Ecto neural progenitor cell (in vitro differentiated cells): ENCODE measurements at regions not wholly inside any gene's neighbourhood (a gene's known extent, or its start where the extent isn't known, plus 50 kb on each side); places are given as distances from the start of the nearest gene placed in this dataset.
"Not testable (repeated sequence)": the region's sequence is repeated elsewhere in the genome, so short reads cannot be mapped to it uniquely, and the experiment has no call there.

Experiments
- DNase-seq: peaks from one replicate; pipeline ENCODE4 v3.0.0-alpha.2; 2018; ENCODE audit warnings: low spot score

DNA sequence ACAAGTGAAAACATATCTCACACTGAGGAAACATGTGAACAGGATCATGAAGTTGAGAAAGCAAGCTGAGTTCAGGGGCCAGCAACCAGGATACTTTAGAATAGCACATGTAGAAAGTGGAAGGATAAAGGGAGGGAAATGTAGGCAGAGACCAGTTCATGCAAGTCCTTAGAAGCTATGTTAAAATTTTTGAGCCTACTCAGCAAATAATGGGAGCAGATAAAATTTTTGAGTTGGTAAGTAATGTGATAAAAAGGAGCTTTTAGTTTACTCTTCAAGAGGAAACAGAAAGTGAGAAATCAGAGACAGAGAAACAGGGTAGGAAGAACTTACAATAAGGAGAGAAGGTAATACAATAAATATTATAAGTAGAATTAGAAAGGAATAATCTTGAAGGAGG is 105.6 kb upstream of the ZBTB20 start:
- DNase-seq = no peak

DNA sequence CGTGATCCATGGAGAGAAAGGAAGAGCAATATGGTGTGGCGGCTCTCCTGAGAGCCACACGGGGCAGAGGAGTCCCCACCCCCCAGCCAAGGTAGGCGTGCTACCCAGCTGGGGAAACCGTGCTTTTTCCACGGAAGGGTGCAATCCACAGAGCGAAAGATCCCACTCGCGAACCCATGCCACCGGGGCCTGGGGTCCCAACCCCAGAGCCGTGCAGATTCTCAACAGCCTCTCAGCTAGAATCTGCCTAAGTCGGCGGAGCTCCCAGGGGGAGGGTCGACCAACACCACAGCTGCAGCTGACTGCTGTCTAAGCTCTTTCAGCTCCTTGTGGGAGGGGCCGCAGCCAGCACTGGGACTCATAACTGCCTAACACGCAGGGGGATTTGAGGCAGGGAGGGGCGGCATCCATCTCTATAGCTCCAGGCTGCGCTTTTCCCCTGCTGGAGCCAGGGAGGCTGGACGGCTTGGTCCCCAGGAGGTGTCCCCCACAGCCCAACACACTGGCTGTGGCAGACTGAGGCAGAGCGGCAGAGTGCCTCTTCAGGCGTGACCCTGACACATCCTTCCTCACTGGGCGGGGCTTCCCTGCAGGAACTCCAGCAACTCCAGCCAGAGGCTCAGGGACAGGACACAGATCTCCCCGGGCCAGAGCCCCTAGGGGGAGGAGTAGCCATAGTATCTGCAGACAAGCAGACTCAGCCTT is 107.6 kb upstream of the ZBTB20 start:
- peak; percentile 60 for DNase-seq

DNA sequence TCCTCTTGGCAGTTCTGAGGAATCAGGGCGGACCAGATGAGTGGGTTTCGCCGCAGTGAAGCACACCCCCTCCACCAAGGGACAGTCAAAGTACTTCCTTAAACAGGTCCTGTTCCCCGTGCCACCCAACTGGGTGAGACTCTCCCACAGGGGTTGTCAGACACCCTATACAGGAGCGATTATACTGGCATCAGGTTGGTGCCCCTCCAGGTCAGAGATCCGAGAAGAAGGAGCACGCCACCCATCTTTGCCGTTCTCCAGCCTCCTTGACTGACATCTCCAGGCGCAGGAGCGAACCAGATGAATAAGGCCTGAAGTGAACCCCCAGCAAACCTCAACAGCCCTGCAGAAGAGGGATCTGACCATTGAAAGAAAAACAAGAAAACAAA is 108.1 kb upstream of the ZBTB20 start:
- DNase-seq = no peak

DNA sequence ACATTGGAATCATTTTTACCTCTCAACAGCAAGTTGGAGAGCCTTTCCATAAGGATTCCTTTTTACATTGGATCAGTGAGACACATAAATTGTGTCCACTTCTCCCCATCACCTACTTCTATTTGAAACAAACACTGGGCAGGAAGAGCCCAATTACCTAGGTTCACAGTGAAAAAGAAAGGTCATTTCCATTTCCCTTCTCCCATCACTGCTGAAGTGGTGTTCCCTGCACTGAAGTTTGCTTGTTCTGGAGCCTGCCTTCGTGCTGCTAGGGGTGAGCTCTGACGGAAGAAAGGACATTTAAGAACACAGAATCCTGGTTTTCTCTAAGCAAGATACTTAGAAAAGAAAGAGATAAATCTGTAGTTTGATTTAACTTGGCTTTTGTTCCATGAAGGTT is 123.8 kb upstream of the ZBTB20 start:
- DNase-seq = no peak

DNA sequence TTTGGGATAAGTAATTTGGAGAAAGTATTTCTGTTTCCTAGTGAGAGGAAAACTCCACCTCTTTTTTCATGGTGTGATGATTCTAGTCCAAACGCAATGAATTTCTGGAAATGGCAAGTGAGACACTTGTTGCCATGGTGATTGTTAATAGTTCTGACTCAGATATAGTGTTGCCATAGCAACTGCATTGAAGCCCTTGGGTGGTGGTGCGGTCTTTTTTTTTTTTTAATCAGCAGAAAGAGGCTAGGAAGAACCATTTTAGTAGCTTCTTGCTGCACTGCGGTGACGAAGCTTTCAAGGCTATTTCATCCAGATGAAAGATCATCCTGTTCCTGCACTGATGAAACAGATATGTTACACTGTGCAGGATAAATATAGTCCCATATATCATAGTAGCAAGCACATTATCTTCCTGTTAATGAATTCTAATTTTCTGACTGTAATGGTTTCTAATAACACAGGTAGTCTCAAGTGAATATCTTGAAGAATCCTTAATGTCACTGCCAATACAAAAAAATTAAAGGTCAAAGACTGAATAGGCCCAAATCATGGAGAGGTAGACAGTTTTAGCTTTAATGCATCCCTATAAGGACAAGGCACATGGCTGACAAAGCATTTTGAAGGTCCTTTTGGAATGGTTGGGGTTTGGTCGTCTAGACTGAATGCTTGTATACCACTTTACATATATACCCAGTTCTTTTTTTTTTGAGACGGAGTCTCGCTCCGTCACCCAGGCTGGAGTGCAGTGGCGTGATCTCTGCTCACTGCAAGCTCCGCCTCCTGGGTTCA is 125.1 kb upstream of the ZBTB20 start:
- DNase-seq = no peak

DNA sequence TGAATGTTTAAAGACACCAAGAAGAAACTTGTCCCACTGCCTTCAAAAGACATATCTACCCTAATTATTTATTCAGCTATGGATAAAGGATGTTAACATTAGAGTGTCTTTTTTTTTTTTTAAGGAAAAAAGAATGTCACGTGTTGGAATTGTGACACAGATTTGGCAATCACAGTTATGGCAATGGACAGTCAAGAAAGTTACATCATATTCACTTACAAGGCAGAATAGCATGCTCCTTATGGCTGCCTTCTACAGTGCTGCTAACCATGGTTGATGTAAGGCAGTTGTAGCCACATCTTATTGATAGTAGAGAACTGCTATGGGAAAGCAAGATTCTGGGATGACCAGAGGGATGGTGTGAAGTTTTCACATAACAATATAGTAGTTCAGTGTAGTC is 128.8 kb upstream of the ZBTB20 start:
- no peak for DNase-seq

DNA sequence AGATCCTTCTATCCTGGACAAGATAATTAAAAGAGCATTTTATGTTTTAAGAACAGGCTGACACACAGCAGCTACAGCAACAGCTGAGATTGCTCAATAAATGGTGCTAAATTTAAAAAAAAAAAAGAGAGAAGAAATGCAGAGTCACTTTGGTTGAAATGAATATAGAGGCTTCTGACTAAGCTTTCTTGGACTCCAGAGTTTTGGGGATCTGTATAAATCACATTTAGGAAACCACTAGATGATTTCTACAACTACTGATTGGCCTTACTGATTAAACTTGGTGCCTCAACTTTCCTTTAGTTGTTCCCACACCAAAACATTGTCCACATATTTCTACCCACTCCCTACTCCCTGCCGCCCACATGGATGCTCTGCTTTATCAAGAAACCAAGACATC is 132.9 kb upstream of the ZBTB20 start:
- DNase-seq = no peak

DNA sequence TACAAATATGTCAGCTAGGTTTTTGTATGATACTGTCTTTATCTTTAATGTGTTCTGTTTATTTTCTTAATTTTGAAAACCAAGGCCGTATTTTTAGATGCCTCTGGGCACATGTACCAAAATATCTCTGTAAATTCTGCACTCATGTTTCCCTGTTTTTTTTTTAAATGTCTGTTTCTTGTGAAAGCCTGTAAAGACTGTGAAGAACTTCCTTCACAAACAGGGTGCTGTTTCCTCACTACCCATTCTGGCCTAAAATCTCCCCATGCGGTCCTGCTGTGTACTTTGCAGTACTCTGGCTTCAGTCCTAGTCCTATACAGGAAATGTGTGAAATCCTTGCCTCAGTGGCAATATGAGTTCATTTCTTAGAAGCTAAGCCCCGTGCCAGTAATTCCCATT is 133.4 kb upstream of the ZBTB20 start:
- DNase-seq = no peak

DNA sequence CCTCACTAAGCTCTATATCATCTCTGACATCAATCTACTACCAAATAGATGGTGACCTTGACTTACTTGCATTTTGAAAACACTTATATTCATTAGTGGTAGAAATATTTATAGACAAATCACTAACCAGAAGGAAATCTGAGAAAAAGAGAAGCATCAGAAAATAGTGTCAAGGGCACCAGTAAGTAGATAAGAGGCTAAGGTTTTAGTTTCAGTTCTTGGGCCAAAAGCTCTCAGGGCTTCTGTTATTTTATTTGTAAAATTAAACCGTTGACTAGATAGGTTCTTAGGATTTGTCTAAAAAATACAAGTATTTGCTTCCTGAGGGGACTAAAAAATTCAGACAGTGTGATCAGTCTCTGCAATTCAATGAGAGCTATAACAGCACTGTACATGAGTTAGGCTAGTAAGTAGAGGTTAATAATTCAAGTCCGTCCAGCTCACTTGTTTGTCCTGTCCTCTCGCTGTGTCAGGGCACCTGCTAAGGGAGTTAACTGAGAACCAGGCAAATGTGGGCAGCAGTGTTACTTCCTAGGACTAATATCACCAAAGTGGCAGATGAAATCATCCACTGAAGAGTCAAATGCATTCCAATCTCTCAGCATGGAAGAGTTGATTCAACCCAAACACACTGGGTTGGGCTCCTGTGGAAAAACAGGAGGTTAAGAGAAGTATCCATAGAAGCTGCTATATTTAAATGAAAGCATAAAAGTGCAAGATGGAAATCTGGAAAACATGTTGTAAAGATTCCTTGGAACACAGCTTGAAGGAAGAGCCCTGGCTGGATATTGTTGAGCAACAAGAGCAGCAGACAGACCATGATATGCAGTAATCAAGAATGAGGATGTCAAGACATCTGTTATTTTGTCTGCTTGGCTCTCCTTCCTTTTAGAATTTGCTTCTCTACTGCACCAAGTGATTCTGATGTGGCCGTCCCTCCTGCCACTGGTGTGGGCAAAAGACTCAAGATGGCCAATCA is 134.9 kb upstream of the ZBTB20 start:
- no peak for DNase-seq

DNA sequence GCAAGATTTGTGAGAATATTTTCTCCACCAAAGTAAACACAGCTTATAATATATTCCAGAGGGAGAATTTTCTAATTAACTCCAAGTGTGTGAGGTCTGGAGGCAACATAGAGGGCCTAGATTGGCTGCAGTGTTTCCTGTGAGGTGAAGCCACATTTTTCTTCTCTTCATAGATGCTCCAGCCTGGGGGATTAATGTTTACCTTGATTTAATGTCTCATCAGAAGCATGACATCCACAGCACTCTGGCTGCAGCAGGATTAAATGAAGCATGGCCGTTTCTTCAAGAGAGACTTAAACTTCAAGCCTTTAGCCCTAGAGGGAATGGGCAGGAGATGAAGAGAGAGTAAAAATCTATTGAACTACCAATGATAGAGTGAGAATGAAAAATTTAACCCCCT is 137.9 kb upstream of the ZBTB20 start:
- no peak for DNase-seq

DNA sequence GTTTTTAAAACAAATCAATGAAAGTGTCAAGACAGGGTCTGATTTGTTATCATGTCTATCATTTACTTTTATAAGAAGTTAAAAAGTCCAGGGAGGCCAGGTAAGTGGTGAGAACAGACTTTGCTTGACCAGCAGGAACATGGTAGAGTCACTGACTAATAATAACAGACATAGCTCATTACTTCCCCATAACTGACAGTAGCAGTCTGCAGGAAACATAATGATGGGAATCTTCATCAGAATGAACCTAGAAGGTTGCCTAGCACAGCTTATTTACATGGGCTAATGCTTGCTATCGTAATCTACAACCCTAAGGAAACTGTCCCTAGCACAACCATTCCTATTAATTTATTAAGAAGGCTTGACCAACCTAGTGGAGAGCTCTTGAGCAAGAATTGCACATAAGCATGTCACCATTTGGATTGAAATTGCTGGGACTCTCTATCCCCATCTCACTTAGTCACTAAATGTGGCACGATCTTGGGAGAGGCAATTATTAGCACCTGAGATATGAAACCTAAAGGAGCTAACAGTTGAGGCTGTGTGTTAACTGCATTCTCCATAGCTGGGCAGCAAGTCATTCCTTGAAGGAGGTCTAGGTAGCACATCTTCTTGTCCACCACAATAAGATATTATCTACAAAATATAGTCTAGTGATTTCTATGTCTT is 139.6 kb upstream of the ZBTB20 start:
- DNase-seq = no peak

DNA sequence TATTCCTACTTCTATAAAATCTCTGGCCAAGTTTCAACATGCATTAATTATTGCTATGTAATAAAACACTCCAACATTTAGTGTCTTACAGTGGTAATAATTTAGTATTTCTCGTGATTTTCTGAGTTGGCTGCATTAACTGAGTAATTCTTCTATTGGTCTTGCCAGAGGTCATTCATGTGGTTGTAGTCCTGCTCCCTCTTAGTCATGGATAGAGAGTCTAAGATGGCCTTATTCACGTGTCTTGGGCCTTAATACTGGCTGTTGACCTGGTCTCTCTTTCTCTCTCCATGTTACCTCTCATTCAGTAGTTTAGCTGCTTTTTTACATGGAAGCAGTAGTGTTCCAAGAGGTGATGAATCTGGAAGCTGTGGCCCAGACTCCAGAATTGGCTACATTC is 140.1 kb upstream of the ZBTB20 start:
- DNase-seq = no peak

DNA sequence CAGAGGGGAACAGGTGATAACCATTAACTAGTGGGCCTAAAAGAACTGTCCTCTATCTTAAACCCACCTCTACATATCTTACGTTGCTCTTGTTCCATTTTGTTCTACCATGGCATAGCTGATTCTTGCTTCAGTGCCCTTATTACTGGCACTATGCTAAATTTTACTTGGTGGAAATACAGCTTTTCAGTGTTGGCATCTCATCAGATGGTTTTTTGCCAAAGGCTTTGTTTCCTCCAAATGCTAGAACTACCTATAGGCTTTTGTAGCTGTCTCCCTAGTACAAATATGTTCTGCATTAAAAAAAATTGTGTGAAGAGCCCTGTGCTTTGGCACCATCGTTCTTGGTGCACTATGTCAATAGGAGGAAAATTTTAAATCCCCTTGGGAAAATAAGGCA is 145.0 kb upstream of the ZBTB20 start:
- no peak for DNase-seq

DNA sequence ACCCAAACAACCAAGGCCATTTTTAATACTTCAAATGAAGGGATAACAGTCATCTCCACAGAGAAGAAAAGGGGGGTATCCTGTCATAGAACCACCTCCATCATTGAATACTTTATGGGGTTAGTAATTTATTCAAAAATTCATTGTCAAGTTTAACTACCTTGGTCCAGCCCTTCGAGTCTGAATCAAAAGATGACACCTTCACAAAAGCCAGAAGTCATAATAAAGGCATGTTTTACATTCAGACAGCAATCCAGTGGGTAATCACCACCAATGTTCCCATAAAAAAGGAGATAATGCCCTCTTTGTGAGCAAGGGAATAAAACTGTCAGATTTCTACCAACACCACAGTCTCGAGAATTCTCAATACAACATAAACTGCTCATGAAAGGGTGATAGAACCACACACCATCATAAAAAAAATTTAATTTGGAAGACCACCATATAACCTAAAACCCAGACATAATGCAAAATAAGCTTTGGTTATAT is 145.6 kb upstream of the ZBTB20 start:
- DNase-seq = no peak

DNA sequence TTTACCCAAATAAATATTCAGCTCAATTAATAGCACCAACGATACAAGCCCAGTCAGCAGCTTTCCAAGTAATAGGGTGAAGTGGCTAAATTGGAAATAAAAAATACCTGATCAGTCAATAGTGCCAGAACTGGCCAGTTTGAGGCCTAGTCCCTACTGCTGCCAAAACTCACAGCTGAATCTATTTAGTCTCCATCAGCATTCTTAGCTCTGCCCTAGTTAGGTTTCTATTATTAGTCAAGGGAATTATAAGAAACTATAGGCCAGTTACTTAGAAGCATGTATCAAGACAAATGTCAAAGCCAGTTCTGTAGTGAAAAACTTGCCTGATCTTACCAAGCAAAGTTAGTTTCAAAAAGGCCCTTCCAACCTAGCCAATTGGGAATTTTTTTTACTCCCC is 146.2 kb upstream of the ZBTB20 start:
- DNase-seq = no peak

DNA sequence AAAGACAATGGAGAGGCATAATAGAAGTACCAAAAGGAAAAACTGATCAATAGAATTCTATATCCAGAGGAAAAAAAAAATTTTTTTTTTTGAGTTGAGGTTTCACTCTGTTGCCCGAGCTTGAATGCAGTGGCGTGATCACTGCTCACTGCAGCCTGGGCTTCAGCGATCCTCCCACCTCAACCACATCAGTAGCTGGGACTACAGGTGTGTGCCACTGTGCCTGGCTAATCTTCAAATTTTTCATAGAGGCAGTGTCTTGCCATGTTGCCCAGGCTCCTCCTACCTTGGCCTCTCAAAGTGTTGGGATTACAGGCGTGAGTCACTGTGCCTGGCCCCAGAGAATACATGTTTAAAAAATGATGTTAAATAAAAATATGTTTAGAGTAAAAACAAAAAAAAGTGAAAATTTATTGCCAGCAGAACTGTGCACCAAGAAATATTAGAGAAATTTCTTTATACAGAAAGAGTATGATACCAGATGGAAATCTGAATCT is 154.3 kb upstream of the ZBTB20 start:
- no peak for DNase-seq

DNA sequence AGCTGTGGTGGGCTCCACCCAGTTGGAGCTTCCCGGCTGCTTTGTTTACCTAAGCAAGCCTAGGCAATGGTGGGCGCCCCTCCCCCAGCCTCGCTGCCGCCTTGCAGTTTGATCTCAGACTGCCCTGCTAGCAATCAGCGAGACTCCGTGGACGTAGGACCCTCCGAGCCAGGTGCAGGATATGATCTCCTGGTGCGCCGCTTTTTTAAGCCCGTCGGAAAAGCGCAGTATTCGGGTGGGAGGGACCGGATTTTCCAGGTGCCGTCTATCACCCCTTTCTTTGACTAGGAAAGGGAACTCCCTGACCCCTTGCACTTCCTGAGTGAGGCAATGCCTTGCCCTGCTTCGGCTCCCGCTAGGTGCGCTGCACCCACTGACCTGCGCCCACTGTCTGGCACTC is 170.9 kb upstream of the ZBTB20 start:
- not testable (repeated sequence) for DNase-seq

DNA sequence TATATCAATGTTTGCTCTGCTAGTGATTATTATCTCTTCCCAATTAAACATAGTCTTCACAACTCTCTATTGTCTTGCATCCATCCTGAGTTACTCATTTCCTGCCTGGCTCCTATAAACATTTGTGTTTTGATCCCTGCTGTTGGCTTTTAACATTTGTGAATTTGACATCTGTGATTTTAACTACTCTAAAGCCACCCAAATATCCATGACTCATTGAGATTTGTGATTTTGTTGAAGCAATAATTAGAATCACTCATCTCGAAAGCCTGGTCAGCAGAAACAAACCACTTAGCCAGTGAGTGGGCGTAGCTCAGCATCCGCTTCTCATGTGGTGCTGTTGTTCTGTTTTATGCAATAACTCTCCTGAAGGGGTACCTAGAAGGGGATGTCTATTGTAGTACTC is 174.3 kb upstream of the ZBTB20 start:
- DNase-seq = no peak

DNA sequence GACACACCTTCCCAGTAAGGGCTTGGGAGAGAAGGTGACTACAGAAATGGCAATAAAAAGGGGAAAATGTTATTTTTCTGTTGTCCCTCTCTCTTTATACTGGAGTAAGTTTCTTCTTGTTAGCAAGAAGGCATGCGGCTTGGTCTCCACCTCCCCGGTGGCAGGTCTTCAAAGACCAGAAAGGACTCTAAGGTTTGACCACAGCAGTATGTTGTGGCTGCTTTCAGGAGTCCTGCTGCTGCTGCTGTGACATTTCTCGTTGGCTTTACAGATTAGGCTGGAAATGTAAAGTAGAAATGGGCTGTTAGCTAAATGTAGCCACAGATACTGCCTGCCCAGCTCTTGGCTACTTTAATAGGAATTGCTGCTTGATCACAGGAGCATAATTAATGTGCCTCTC is 175.8 kb upstream of the ZBTB20 start:
- no peak for DNase-seq

DNA sequence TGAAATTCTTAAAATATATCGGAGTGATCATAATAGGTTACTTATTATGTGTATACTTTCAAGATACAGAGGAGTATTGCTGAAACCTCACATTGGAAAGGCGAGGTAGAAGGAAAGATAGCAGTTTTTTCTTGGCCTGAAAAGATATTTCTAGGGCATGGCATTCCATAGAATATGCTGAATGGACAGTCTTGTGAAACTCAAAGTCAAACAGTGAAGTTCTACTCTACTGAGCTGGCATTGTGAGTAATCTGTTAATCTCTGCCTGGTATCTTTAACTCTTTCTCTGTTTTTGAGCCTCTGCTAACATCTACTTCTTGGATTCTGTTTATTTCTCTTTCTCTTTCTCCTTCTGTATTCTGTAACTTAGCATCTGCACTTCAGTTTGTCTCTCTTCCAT is 176.3 kb upstream of the ZBTB20 start:
- no peak for DNase-seq

DNA sequence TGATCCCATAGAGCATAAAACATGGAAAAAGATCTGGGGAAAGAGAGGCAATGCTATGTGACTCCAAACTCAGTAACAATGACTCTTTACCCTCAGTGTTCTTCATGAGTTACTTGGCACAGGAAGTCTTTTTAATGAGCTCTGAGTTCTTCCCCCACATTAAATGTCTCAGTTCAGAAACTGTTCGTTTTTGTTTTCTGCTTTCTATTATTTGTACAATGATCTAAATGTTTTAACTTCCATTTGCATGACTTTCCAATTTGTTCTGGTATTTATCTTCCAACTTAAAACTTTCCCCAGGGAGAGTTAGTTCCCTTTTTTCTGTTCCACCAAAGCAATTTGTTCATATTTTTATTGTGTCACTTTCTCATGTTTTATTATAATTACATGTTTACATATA is 177.0 kb upstream of the ZBTB20 start:
- DNase-seq = no peak

DNA sequence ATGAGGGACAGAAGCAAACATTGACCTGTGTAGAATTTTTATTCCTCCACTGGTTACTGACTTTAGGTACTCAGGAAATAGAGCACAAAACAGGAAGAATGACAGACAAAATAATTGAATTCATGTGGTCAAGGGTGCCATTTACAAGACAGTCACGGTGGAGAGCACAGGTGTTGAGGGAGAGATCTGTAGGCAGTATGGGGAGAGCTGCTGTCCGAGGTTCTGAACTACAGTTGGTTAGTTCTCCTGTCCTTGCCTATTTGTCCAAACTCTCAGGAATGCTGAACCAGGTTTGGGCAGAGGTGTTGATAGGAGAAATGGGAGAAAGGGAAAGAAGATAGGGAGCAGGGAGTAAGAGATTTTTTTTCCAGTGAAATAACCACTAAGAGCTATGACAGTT is 178.5 kb upstream of the ZBTB20 start:
- DNase-seq = peak; percentile 52
